GM20000 (cell line): ENCODE measurements at regions not wholly inside any gene's neighbourhood (a gene's known extent, or its start where the extent isn't known, plus 50 kb on each side); places are given as distances from the start of the nearest gene placed in this dataset.

Source experiments
- DNase-seq: peaks from one replicate; pipeline ENCODE4 v3.0.0; 2012; ENCODE audit warnings: low spot score
- CTCF ChIP-seq: IDR thresholded peaks from 2 replicates; pipeline ENCODE4 v1.5.1; 2012; ENCODE audit warnings: mild to moderate bottlenecking, control low read depth; ENCODE audit errors: extremely low read depth, missing control alignments

- no peak for TF ChIP-seq CTCF
These were observed 116.5 kb downstream of the EDN3 start for GRCh38 chr20:59416916-59417315.

GRCh38 chr20:59421089-59421488 is 120.7 kb downstream of the EDN3 start:
- no peak for TF ChIP-seq CTCF
- DNase-seq = no peak

More at GRCh38 chr20:59416916-59417315, 116.5 kb downstream of the EDN3 start:
- no peak for DNase-seq

DNA sequence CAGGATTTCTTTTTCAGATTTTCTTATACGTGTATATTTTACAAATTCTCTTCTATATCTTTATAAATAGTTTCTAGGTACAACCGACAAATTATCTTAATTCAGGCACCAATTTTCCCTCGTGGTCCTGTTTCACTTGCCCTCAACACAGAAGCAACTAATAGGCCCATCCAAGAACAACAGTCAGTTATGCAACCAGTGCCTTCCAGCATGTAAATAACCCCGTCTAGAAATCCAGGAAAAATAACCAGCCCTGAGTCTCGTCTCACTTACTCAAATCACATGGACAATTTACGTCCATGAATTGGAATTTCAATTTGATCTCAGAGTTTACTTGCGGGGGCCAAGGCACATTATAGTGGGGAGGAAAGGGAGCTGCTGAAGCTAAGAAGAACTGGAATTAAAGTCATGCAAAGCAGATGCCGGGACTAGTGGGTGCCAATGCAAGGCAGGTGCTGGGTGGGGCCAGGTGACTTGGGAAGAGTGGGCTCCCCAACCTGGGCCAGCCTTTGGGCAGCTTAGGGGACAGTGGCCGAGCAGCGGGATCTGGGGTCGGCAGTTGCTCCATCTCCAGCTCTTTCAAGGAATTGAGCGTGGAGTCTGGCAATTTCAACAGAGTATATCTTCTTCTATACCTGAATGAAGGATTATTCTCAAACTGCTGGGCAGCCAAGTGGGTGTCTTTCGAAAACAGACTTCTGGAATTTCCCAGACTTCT is 121.7 kb downstream of the EDN3 start:
- TF ChIP-seq CTCF = no peak
- no peak for DNase-seq

DNA sequence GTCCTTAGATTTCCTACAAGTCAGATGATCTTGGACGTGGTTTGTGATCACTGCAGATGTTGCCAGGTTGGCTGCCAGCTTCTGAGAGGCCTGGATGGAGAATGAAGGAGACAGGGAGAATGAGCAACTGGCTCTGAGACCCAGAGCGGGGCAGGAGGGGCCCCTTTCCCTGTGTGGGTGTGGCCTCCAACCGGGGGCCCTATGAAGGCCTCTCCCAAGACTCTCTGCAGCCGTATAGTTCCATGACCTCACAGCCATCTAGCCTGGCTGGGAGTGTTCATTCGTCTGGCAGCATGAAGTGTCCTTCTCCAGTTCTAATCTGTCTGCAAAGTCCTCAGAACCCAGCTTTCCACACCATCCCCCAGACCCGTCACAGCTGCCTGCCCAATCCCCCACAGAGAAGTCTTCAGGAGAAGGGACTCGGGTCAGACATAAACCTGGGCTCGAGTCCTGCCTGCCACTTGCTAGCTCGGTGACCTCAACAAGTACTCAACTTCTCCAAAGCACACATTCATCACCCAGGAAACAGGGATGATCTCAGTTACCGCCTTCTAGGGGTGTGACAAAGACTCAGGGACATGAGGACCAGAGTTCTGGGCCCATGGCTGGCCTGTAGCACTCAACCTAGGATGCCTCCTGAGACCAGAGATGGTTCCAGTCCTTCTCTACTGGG is 122.6 kb downstream of the EDN3 start:
- TF ChIP-seq CTCF = no peak
- no peak for DNase-seq

DNA sequence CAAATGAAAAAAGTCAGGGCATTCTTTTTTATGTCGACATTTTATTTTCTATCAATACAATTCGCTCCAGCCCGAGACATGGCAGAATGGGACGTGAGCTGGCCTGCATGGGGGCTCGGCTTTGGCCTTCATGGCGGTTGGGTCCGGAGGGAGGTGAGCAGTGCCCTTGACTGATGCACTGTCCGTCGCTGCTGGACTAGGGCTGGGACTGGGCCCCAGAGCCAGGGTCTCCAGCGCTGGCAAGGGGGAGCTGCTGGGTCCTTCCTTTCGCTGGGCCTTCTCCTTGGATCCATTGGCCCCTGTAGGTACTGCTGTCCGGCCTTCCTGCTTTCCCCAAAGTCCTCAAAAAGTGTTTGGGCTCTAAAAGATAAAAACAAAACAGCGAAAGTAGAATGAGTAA is 124.6 kb downstream of the EDN3 start:
- no peak for DNase-seq
- TF ChIP-seq CTCF = no peak

GRCh38 chr20:59425572-59425971 is 125.2 kb downstream of the EDN3 start:
- DNase-seq = no peak
- TF ChIP-seq CTCF = no peak

- no peak for TF ChIP-seq CTCF
- DNase-seq = no peak
These were observed 127.6 kb downstream of the EDN3 start for GRCh38 chr20:59428006-59428405.
